H1 (cell line): ENCODE measurements at regions not wholly inside any gene's neighbourhood (a gene's known extent, or its start where the extent isn't known, plus 50 kb on each side); places are given as distances from the start of the nearest gene placed in this dataset.

Source experiments
- HDAC2 ChIP-seq, 2 experiments: fragments of 300-600 bp in 1 of 2; sonication (generic) in 1 of 2; IDR thresholded peaks; 2 replicates each; pipeline ENCODE4 v1.6.1; 2011 to 2012; ENCODE audit warnings: low read depth in 2 of 2, low read length in 2 of 2, mild to moderate bottlenecking in 2 of 2, moderate library complexity in 2 of 2, borderline replicate concordance in 1 of 2, inconsistent platforms in 1 of 2
- POLR2A ChIP-seq, 2 experiments: IDR thresholded peaks; 1 replicate in 1 of 2; 2 replicates in 1 of 2; pipeline ENCODE4 v1.6.1; 2011; ENCODE audit warnings: low read depth in 2 of 2, low read length in 2 of 2, mild to moderate bottlenecking in 2 of 2; ENCODE audit errors: control extremely low read depth in 1 of 2
- POLR2AphosphoS5 ChIP-seq: IDR thresholded peaks from 2 replicates; pipeline ENCODE4 v1.6.1; 2011; ENCODE audit warnings: low read depth, low read length
- SP1 ChIP-seq: IDR thresholded peaks from 2 replicates; pipeline ENCODE4 v1.6.1; 2011; ENCODE audit warnings: low read depth, low read length
- TF ChIP-seq, protein P1 (sequence below), 3 experiments: IDR thresholded peaks; 1 replicate in 2 of 3; 2 replicates in 1 of 3; pipeline versions ENCODE4 v1.5.1 to v1.6.1; 2011; ENCODE audit warnings: low read length in 3 of 3, mild to moderate bottlenecking in 3 of 3, inconsistent platforms in 2 of 3, low read depth in 1 of 3, moderate library complexity in 1 of 3; ENCODE audit not compliant: insufficient read depth in 1 of 3; ENCODE audit errors: control extremely low read depth in 1 of 3

DNA sequence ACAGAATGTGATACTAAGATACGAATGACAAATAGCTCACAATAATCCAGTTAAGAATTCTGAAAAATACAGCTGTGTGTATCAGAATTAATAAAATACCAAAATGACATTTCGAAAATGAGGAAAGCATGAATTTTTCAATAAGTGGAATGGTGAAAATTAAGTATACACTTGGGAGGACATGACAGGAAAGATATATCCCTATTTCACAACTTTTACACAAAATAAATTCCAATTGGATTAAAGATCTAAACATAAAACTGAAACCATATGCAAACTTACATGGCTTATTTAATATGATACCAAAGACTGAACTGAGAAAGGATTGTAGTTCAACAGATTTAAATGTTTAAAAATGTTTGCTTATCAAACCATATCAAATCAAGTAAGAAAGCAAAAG is 510.4 kb upstream of the ADAMTS5 start:
- TF ChIP-seq POLR2A (IDR thresholded peaks at IDR 0.05; ENCODE audit: control extremely low read depth in 1 of 2, low read depth in 2 of 2, low read length in 2 of 2), result no peak
- no peak for TF ChIP-seq HDAC2 (IDR thresholded peaks at IDR 0.05; ENCODE audit: borderline replicate concordance in 1 of 2, low read depth in 2 of 2, low read length in 2 of 2)
- no peak for TF ChIP-seq POLR2AphosphoS5
- TF ChIP-seq, protein P1, sequence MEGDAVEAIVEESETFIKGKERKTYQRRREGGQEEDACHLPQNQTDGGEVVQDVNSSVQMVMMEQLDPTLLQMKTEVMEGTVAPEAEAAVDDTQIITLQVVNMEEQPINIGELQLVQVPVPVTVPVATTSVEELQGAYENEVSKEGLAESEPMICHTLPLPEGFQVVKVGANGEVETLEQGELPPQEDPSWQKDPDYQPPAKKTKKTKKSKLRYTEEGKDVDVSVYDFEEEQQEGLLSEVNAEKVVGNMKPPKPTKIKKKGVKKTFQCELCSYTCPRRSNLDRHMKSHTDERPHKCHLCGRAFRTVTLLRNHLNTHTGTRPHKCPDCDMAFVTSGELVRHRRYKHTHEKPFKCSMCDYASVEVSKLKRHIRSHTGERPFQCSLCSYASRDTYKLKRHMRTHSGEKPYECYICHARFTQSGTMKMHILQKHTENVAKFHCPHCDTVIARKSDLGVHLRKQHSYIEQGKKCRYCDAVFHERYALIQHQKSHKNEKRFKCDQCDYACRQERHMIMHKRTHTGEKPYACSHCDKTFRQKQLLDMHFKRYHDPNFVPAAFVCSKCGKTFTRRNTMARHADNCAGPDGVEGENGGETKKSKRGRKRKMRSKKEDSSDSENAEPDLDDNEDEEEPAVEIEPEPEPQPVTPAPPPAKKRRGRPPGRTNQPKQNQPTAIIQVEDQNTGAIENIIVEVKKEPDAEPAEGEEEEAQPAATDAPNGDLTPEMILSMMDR (IDR thresholded peaks at IDR 0.05; ENCODE audit: control extremely low read depth in 1 of 3, insufficient read depth in 1 of 3, low read depth in 1 of 3, low read length in 3 of 3), result no peak
- no peak for TF ChIP-seq SP1
